Fibroblast of gingiva (primary cell): ENCODE measurements at regions not wholly inside any gene's neighbourhood (a gene's known extent, or its start where the extent isn't known, plus 50 kb on each side); places are given as distances from the start of the nearest gene placed in this dataset.

ENCODE experiments used
- DNase-seq: peaks from one replicate; pipeline ENCODE4 v3.0.0-alpha.2; 2011; ENCODE audit warnings: low read depth

DNA sequence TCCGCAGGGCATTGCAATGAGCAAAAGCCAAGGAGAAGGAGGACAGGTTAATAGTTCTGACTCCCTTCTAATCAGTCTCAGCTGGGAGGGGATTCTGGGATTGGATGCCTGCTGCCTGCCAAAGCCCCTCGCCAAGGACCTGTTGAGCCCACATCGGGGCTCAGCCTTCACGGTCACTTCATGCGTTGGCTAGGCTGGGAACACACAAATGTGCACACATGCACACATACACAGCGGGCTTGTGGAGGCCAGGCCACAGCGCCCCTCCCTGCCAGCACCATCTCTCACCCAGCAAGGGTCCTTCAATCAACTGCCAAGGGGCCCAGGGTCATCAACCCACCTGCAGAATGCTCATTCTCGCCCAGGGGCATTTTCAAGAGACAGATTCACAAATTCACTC lies 113.9 kb downstream of the C5orf15 start:
- no peak for DNase-seq

DNA sequence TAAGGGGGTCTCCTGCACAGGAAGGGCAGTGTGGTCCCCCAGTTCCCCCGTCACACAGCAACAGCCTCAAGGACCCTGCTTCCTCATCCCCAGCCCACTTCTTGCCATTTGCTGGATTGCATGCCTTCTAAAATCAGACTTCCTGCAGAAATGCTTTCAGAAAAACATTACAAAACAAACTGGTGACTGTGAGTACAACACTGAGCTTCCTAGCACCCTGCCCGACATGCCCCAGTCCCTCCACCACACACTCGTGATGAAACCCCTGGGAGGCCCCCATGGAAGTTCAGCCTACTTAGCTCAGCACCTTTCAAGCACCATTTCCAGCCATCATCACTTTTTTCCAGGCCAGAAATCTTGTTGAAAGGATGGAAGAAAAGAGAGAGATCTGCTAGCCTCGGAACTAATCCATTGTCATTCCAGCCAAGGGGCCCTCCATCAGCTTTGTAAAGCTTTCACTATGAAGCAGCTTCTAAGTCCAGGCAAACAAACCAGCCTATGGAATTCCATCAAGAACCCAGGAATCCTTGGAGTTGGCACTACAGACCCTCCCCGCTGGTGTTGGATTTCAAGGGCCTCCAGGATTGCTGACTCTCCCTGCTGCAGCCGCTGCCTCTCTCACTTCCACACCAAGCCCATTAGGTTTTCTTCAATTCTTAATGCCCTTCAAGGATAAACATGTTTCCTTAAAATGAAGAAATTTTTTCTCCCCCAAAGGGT lies 114.6 kb downstream of the C5orf15 start:
- DNase-seq = no peak

GRCh38 chr5:133851521-133851920 lies 116.9 kb downstream of the C5orf15 start:
- DNase-seq = no peak

DNA sequence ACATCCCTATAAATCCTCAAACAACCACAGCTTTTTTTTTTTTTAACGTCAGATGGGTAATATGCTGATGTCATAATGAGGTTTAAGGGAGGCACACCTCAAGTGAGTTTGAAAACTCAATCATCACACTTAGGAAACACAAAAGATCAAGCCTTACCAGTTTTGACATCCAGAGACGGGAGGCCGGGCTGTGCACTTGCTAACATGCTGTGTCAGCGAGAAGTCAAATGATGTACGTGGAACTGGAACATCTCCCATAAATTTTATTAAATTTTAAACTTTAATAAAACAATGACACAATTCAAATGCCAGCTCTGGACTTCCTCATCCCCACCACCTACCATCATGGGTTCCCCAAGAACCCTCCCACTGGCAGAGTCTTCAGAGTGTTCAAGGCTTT lies 117.6 kb downstream of the C5orf15 start:
- DNase-seq = no peak

- DNase-seq = no peak
These were observed 119.3 kb downstream of the C5orf15 start for GRCh38 chr5:133849116-133849515.

DNA sequence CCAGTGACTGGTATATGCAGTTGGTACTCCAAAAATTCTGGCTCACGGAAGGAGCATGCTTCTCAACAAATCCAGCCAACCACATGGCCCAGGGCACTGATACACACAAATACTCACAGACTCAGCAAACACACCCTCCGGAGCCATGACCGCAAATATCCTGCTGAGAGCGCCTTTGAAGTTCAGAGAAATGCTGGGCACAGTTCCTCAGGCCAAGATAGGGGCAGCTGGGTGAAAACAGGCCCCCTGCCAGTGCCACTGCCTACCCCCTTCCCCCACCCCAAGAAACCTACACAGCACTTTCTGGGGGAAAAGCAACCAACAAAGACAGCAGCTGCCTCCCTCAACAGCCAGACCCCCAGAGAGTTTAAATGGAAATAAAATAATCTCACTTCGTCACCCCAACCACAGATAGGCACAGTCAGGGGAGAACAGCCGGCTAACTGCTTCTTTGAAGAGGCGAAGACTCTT lies 120.0 kb downstream of the C5orf15 start:
- DNase-seq = no peak

- no peak for DNase-seq
These were observed 120.5 kb downstream of the C5orf15 start for GRCh38 chr5:133847886-133848285.

DNA sequence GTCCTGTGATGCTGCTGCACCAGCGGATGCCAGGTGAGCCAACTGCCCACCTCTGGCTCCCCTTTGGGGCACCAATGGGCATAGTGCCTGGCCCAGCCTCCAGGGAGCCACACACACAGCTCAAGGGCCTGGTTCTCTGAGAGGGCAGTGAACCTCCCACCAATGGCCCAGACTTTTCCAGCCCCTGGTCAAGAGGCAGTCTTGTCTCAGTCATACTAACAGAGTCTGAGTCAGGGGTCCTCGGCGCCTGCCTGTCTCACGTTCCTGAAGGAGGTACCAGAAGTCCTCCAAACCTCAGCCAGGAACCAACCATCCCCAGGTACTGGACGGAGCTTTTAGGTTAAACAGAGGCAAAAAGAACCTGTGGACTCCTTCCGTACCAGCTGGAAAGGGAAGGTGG lies 121.1 kb downstream of the C5orf15 start:
- DNase-seq = no peak

- no peak for DNase-seq
These were observed 121.8 kb downstream of the C5orf15 start for GRCh38 chr5:133846478-133847226.

DNA sequence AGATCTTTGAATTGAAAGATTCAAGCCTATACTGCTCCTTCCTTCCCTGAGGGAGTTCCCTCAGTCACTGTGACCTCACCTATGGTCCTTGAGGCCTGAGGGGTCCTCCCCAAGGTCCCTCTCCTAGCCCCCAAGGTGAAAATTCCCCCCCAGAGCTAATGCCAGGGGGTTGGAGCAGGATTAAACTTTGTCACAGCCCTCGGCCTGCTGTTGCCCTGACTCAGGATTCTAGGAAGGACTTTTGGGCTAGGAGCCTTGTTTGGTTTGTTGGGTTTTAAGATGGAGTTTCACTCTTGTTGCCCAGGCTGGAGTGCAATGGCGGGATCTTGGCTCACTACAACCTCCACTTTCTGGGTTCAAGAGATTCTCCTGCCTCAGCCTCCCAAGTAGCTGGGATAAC lies 123.2 kb downstream of the C5orf15 start:
- DNase-seq = no peak

DNA sequence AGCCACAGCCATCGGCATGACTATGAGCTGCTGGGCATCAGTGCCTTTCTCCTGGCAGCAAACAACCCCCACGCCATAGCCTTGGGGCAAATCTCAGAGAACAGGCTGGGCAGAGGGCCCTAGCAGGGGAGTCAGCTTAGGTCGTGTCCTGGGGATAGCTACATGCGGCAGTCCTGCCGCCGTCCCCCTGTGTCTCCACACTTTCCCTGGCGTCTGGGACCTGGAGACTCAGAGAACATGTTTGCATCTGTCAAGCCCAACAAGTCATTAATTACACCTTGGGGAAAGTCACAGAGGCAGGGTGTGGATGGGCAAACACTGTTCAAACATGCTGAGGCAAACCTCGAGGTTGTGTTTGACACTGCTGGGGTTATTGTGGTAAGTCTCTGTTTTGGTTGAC lies 123.6 kb downstream of the C5orf15 start:
- DNase-seq = no peak

DNA sequence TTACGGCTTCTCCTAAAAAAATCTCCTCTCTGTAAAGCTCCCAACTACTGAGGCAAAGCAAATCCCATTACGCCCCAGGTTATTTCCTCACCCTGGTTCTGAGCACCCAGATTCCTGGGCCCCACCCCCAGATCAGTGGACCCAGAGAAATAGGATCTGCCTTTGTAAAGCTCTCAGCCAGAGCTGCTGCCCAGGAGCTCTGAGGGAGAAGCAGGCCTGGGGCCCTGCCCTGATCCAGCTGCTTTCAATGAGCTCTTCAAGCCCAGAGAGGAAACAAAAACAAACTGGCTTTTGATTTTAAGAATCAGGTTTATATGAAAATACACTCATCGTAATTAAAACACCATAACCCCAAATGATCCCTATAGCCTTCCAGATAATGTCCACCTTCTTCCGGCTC lies 124.5 kb downstream of the C5orf15 start:
- no peak for DNase-seq

- DNase-seq = no peak
These were observed 125.4 kb downstream of the C5orf15 start for GRCh38 chr5:133842846-133843611.

GRCh38 chr5:133841831-133842750 lies 126.3 kb downstream of the C5orf15 start:
- DNase-seq = no peak

- DNase-seq = no peak
These were observed 128.3 kb downstream of the C5orf15 start for GRCh38 chr5:133840168-133840567.

GRCh38 chr5:133839721-133840120 lies 128.7 kb downstream of the C5orf15 start:
- DNase-seq = no peak

DNA sequence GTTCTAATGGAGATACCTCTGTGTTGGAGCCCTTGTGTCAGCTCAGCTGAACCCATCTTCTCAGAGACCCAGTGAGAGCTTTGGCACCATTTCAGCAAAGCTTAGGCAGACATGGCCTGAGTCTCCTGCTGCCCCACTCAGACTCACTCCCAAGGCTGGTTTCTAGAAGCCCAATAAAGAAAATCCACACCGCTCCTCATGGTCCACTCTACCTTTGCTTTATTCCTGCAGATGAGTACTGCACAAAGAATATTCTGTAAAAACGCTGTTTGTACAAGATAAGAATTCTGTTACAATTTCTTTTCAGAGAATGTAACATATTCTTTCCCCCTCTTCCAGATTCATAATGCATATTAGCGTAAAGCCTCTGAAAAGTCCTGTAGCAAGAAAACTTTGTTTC lies 129.3 kb downstream of the C5orf15 start:
- no peak for DNase-seq

DNA sequence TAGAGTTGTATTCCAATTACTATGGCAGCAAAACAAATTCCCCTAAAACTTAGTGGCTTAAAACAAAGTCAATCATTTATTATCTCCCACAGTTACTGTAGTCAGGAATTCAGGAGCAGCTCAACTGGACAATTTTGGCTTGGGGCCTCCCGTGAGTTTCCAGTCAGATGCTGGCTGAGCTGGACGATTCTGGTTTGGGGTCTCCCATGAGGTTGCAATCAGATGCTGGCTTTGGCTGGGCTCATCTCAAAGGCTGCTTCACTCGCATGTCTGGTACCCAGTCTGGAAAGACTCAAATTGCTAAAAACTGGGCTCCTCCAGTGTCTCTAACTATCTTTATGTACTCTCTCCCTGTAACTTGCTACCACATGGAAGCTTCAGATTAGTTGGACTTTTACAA lies 130.1 kb downstream of the C5orf15 start:
- DNase-seq = no peak

GRCh38 chr5:133831491-133832224 lies 136.8 kb downstream of the C5orf15 start:
- no peak for DNase-seq

DNA sequence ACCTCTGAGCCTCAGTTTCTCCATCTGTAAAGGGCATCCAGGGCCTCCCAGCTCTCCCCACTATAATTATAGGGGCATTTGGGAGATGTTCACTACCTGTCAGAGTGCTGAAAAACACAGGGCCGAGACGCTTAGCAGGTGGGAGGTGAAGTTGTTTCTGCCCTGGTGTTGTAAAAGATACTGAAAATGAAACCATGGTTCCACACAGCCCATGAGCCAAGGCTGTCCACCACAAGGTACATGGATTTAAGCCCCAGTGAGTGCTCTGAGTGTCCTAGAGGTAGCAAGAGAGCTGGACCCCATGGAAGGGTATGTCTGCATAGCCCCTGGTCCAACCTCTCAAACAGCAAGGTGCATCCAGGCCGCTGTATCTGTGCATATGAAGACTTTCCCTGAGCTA lies 137.5 kb downstream of the C5orf15 start:
- DNase-seq = no peak

DNA sequence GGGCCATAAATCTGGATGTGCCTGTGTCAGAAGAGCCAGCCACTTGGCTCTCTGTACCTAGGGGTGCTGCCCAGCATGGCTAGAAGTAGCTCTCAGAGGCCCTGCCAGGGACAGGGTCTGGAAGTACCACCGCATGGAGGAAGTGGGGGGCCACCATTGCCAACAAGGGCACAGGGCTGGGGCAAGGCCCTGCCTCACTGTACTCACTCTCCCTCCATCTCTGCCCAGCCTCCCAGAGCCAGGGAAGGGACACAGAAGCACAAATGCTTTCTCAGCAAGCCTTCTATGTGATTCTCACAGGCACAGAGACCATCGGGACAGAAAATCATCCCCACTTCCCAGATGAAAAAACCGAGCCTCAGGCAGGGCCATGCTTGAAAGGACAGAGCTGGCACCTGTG lies 138.1 kb downstream of the C5orf15 start:
- DNase-seq = no peak
